Right ventricle myocardium inferior (tissue), 1 donor: ENCODE measurements at regions not wholly inside any gene's neighbourhood (a gene's known extent, or its start where the extent isn't known, plus 50 kb on each side); places are given as distances from the start of the nearest gene placed in this dataset.

Experiments used
- ATAC-seq: fragments of 200-7000 bp; cut with Tn5 transposase; one replicate; pipeline ENCODE4 v1.9.1; 2020; ENCODE audit warnings: mild to moderate bottlenecking, moderate library complexity
- DNase-seq: peaks from one replicate; pipeline ENCODE4 v3.0.0; 2021; ENCODE audit errors: missing footprints
- intact Hi-C: fragments of 100-400 bp; cut with DNase I; formaldehyde crosslinking; loops from one replicate; pipeline ENCODE4 v1.11.0; 2022
- donor health status: DM: no; HTN: yes; CAD: no; lungs with severe emphysema.

- intact Hi-C loops: no loop called here
- no peak for ATAC-seq
- no peak for DNase-seq
Measured at GRCh38 chr10:18988338-18988737, 60.3 kb upstream of the MALRD1 start.
